ENCODE measurements at regions not wholly inside any gene's neighbourhood (a gene's known extent, or its start where the extent isn't known, plus 50 kb on each side); places are given as distances from the start of the nearest gene placed in this dataset.
"Not testable (repeated sequence)": the region's sequence is repeated elsewhere in the genome, so short reads cannot be mapped to it uniquely, and the experiment has no call there.

- Mint-ChIP-seq H3K4me1 (no peaks in the 10 kb centered on the region), H3K27ac (no peak overlapping the region), H3K9me3 (no peaks in the 10 kb centered on the region), H3K27me3 (peaks cover 37% of the 10 kb centered on the region), H3K4me3 (no peak overlapping the region), H3K36me3 (no peaks in the 10 kb centered on the region)
- DNase-seq = no peak
Measured at GRCh38 chr6:167481307-167481926, 156.5 kb downstream of the TTLL2 start.

- H3K36me3 Mint-ChIP-seq, DNase-seq, H3K27ac Mint-ChIP-seq, H3K4me3 Mint-ChIP-seq, H3K9me3 Mint-ChIP-seq, H3K4me1 Mint-ChIP-seq: not testable (repeated sequence)
- H3K27me3 Mint-ChIP-seq = peaks cover 41% of the 10 kb centered on the region
Measured at GRCh38 chr6:167482801-167483200, 157.9 kb downstream of the TTLL2 start.

- Mint-ChIP-seq H3K36me3 (no peaks in the 10 kb centered on the region), H3K4me3 (no peak overlapping the region), H3K27me3 (peaks cover 32% of the 10 kb centered on the region), H3K27ac (no peak overlapping the region), H3K9me3 (no peaks in the 10 kb centered on the region), H3K4me1 (peaks cover 9% of the 10 kb centered on the region)
- no peak for DNase-seq
Measured at GRCh38 chr6:167485186-167485978, 160.5 kb downstream of the TTLL2 start.

- H3K27ac Mint-ChIP-seq = no peak overlapping the region
- H3K4me3 Mint-ChIP-seq = no peak overlapping the region
- DNase-seq = no peak
- H3K4me1 Mint-ChIP-seq = peaks cover 9% of the 10 kb centered on the region
- no peaks in the 10 kb centered on the region for H3K36me3 Mint-ChIP-seq
- H3K9me3 Mint-ChIP-seq = no peaks in the 10 kb centered on the region
- peaks cover 30% of the 10 kb centered on the region for H3K27me3 Mint-ChIP-seq
Measured at GRCh38 chr6:167487749-167488664, 163.1 kb downstream of the TTLL2 start.

- Mint-ChIP-seq H3K36me3 (no peaks in the 10 kb centered on the region), H3K4me1 (peaks cover 9% of the 10 kb centered on the region), H3K27ac (no peak overlapping the region), H3K9me3 (no peaks in the 10 kb centered on the region), H3K4me3 (no peak overlapping the region), H3K27me3 (peaks cover 31% of the 10 kb centered on the region)
- no peak for DNase-seq
Measured at GRCh38 chr6:167491438-167492099, 166.7 kb downstream of the TTLL2 start.

GRCh38 chr6:167492100-167492449, 167.2 kb downstream of the TTLL2 start:
- H3K4me1 Mint-ChIP-seq = peaks cover 9% of the 10 kb centered on the region
- no peaks in the 10 kb centered on the region for H3K9me3 Mint-ChIP-seq
- no peak overlapping the region for H3K4me3 Mint-ChIP-seq

GRCh38 chr6:167493310-167493709, 168.4 kb downstream of the TTLL2 start:
- Mint-ChIP-seq H3K27me3 (peaks cover 38% of the 10 kb centered on the region), H3K36me3 (no peaks in the 10 kb centered on the region), H3K9me3 (no peaks in the 10 kb centered on the region), H3K27ac (no peak overlapping the region), H3K4me3 (no peak overlapping the region), H3K4me1 (peaks cover 4% of the 10 kb centered on the region)
- no peak for DNase-seq

More at GRCh38 chr6:167492100-167492449, 167.2 kb downstream of the TTLL2 start:
- Mint-ChIP-seq H3K27me3 (peaks cover 29% of the 10 kb centered on the region), H3K36me3 (no peaks in the 10 kb centered on the region), H3K27ac (no peak overlapping the region)
- DNase-seq = no peak

- Mint-ChIP-seq H3K36me3 (no peaks in the 10 kb centered on the region), H3K4me1 (no peaks in the 10 kb centered on the region), H3K27ac (no peak overlapping the region), H3K4me3 (no peak overlapping the region), H3K27me3 (peaks cover 38% of the 10 kb centered on the region), H3K9me3 (no peaks in the 10 kb centered on the region)
- no peak for DNase-seq
Measured at GRCh38 chr6:167493976-167494697, 169.3 kb downstream of the TTLL2 start.

GRCh38 chr6:167494698-167495435, 170.0 kb downstream of the TTLL2 start:
- no peaks in the 10 kb centered on the region for H3K36me3 Mint-ChIP-seq
- H3K27ac Mint-ChIP-seq = no peak overlapping the region
- no peak for DNase-seq
- no peaks in the 10 kb centered on the region for H3K4me1 Mint-ChIP-seq
- H3K27me3 Mint-ChIP-seq = peaks cover 38% of the 10 kb centered on the region
- H3K9me3 Mint-ChIP-seq = no peaks in the 10 kb centered on the region
- no peak overlapping the region for H3K4me3 Mint-ChIP-seq

- Mint-ChIP-seq H3K27me3 (peaks cover 36% of the 10 kb centered on the region), H3K27ac (no peak overlapping the region), H3K36me3 (no peaks in the 10 kb centered on the region), H3K4me1 (no peaks in the 10 kb centered on the region), H3K4me3 (no peak overlapping the region), H3K9me3 (no peaks in the 10 kb centered on the region)
- DNase-seq = no peak
Measured at GRCh38 chr6:167495506-167496401, 170.9 kb downstream of the TTLL2 start.

- H3K4me1 Mint-ChIP-seq = no peaks in the 10 kb centered on the region
- no peaks in the 10 kb centered on the region for H3K9me3 Mint-ChIP-seq
- no peak overlapping the region for H3K4me3 Mint-ChIP-seq
- no peak for DNase-seq
- H3K27me3 Mint-ChIP-seq = peaks cover 30% of the 10 kb centered on the region
- no peaks in the 10 kb centered on the region for H3K36me3 Mint-ChIP-seq
- no peak overlapping the region for H3K27ac Mint-ChIP-seq
Measured at GRCh38 chr6:167496707-167497106, 171.8 kb downstream of the TTLL2 start.

GRCh38 chr6:167497428-167498056, 172.7 kb downstream of the TTLL2 start:
- Mint-ChIP-seq H3K27me3 (peaks cover 25% of the 10 kb centered on the region), H3K36me3 (no peaks in the 10 kb centered on the region), H3K4me3 (no peak overlapping the region), H3K27ac (no peak overlapping the region), H3K9me3 (no peaks in the 10 kb centered on the region), H3K4me1 (no peaks in the 10 kb centered on the region)
- DNase-seq = no peak
